Colonic mucosa (tissue), 4 donors: ENCODE measurements at regions not wholly inside any gene's neighbourhood (a gene's known extent, or its start where the extent isn't known, plus 50 kb on each side); places are given as distances from the start of the nearest gene placed in this dataset.

Experiments used
- DNase-seq: peaks from one replicate; pipeline ENCODE4 v3.0.0-alpha.2; 2020
- H3K27ac ChIP-seq: fragments of 200-600 bp; one replicate; pipeline ENCODE4 v1.8.0; 2021
- H3K27me3 ChIP-seq: fragments of 200-600 bp; one replicate; pipeline ENCODE4 v1.8.0; 2021
- H3K36me3 ChIP-seq: fragments of 200-600 bp; one replicate; pipeline ENCODE4 v1.8.0; 2021
- H3K4me1 ChIP-seq: fragments of 200-600 bp; one replicate; pipeline ENCODE4 v1.8.0; 2021; ENCODE audit warnings: mild to moderate bottlenecking
- H3K4me3 ChIP-seq: fragments of 200-600 bp; one replicate; pipeline ENCODE4 v1.8.0; 2021
- H3K9ac ChIP-seq, 2 donors: one replicate each; pipeline ENCODE4 v1.7.0; 2013; ENCODE audit warnings: control low read depth in 2 of 2, low read depth in 2 of 2, low read length in 2 of 2
- H3K9me3 ChIP-seq: fragments of 200-600 bp; one replicate; pipeline ENCODE4 v1.8.0; 2021
- intact Hi-C: fragments of 100-400 bp; cut with DNase I; formaldehyde crosslinking; loops from one replicate; pipeline ENCODE4 v1.14.1; 2022
- TF ChIP-seq, protein P1 (sequence below): fragments of 200-600 bp; IDR thresholded peaks from one replicate; pipeline ENCODE4 v1.8.0; 2022; ENCODE audit warnings: antibody characterized with exemption, mild to moderate bottlenecking
- donor health status: healthy.
- donor health status: DM: no; HTN: no; CAD: no.
- donor health status: DM: no; HTN: no; CAD: no.

DNA sequence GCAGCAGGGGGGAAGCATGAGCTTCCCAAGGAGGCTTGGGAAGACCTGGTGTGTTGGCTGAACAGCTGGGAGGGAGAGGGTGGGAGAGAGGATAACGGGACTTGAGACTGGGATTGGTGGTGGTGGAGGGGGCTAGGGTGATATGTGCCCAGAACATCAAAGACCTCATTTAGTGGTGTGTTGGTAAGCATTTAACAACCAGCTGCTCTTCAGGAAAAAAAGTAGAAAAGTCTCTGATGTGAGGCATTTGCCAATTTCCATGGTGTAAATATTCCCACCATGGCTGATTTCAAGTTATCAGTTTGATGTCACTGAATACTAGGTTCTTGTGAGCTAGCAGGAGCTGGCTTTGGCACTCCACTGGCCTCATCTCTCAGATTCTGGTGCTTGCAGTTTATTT is 170.8 kb downstream of the MACROH2A1 start:
- Histone ChIP-seq H3K4me1 (no peaks in the 10 kb centered on the region), H3K9me3 (no peaks in the 10 kb centered on the region), H3K27ac (no peak overlapping the region), H3K4me3 (no peak overlapping the region), H3K27me3 (no peaks in the 10 kb centered on the region), H3K36me3 (no peaks in the 10 kb centered on the region), H3K9ac (no peak overlapping the region)
- no peak for DNase-seq
- intact Hi-C loops: no loop called here
- TF ChIP-seq, protein P1, sequence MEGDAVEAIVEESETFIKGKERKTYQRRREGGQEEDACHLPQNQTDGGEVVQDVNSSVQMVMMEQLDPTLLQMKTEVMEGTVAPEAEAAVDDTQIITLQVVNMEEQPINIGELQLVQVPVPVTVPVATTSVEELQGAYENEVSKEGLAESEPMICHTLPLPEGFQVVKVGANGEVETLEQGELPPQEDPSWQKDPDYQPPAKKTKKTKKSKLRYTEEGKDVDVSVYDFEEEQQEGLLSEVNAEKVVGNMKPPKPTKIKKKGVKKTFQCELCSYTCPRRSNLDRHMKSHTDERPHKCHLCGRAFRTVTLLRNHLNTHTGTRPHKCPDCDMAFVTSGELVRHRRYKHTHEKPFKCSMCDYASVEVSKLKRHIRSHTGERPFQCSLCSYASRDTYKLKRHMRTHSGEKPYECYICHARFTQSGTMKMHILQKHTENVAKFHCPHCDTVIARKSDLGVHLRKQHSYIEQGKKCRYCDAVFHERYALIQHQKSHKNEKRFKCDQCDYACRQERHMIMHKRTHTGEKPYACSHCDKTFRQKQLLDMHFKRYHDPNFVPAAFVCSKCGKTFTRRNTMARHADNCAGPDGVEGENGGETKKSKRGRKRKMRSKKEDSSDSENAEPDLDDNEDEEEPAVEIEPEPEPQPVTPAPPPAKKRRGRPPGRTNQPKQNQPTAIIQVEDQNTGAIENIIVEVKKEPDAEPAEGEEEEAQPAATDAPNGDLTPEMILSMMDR: no peak

DNA sequence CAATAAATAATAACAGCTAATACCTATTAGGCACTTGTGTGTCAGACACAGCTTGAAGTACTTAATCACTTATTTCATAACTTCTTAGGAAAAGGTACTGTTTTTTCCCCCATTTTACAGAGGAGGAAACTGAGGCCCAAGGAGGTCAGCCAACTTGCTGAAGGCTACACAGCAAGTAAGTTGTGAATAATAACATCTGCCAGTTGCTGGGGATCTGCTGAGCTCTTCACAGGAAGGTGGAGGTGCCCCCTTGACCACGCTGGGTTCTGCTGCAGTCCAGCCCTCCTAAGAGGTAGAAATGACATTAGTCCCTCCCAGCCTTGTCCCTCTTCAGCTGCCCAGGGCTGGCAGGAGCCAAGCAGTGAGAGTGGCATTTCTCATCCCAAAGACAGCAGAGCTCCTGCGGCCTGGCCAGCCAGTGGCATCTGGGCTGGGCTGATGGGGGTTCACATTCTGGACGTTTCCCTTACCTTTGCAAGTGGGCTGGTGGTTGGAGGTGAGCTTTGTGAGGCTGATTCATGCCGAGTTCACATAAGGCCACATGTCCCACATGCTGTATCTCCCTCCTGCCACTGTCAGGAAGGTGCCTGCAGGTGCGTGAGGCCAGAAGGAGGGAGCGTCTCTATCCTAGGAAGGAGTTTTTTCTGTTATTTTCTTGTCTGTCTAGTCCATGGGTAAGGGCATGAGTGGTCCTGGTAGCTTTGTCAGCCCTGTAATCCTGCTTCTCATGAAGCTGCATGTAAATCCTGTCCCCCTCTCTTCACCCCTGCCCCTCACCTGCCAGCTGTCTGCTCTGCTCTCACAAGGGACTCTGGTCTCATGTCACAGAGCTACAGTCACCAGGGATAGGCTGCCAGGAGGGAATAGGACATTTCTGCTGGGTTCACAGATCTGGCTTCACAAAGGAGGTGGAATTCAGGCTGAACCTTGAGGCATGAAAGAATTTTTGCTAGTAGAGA is 171.7 kb downstream of the MACROH2A1 start:
- intact Hi-C loops: no loop called here
- Histone ChIP-seq H3K27ac (no peak overlapping the region), H3K4me3 (no peak overlapping the region), H3K27me3 (no peaks in the 10 kb centered on the region), H3K4me1 (no peaks in the 10 kb centered on the region), H3K36me3 (no peaks in the 10 kb centered on the region), H3K9me3 (no peaks in the 10 kb centered on the region), H3K9ac (no peak overlapping the region)
- TF ChIP-seq, protein P1: no peak
- DNase-seq: no peak

DNA sequence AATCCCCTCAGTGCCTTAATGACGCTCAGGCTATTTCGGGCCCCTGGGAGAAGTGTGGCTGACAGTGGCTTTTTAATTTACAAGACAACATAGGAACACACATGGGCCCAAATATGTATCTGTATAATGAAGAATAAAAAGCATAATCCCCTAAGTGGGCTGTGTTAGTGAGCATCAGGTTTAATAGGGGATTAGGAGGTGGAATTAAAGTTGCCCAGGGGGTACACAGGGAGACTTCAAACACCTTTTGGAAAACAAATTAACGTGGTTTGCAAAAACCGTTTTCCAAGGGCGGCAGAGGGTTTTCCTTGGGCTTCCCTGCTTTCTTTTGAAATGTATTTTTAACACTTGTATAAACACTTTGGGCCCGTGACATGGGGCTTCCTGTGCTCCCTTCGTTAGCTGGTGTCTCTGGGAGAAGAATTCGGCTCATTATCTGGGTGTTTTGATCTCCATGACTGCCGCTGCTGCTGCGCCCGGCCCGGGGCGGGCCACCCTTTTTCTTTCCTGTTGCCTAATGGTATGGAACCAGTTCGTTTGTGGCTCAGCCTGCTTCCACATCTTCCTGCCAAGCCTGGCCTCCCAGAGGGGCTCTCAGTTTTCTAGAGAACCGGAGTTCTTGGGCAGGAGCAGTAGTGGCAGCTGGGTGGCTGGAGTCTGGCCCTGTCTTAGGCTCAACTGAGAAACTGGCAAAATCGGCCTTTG is 173.0 kb downstream of the MACROH2A1 start:
- Histone ChIP-seq H3K36me3 (no peaks in the 10 kb centered on the region), H3K27ac (no peak overlapping the region), H3K9me3 (no peaks in the 10 kb centered on the region), H3K4me1 (no peaks in the 10 kb centered on the region), H3K9ac (no peak overlapping the region), H3K27me3 (no peaks in the 10 kb centered on the region), H3K4me3 (no peak overlapping the region)
- DNase-seq: no peak
- TF ChIP-seq, protein P1: no peak
- intact Hi-C loops: no loop called here

DNA sequence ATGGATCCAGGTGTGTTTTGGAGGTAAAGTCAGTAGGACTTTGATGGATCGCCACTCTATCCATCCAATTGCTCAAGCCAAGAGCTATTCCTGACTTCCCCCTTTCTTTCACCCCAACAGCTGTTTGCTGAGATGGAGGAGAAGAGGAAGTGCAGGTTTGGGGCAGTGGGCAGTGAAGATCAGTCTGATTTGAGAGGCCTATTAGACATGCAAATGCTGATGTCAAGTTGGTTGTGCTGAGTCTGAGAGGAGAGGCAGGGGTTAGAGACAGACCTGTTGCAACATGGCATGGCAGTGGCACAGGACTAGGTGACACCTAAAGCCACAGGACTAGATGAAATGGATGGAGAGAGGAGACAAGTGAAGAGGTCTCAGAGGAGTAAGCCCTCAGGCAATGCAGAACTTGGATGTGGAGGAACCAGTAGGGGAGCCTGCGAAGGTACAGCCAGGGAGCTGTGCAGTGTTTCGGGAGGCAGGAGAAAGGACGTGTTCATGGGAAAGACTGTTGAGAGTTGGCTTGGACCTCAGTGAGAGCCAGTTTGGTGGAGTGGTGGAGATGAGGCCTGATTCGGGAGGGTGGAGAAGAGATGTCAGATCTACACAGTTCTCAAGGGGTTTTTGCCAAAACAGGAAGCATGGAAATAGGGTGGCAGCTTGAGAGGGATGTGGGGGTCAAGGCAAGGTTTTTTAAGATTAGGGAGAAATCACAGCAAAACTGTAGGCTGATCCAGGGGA is 175.0 kb downstream of the MACROH2A1 start:
- H3K27me3 ChIP-seq: no peaks in the 10 kb centered on the region
- intact Hi-C loops: no loop called here
- DNase-seq: no peak
- H3K4me1 ChIP-seq: no peaks in the 10 kb centered on the region
- TF ChIP-seq, protein P1: no peak
- H3K27ac ChIP-seq: no peak overlapping the region
- H3K36me3 ChIP-seq: no peaks in the 10 kb centered on the region
- H3K9ac ChIP-seq: no peak overlapping the region
- H3K4me3 ChIP-seq: no peak overlapping the region
- no peaks in the 10 kb centered on the region for H3K9me3 ChIP-seq

DNA sequence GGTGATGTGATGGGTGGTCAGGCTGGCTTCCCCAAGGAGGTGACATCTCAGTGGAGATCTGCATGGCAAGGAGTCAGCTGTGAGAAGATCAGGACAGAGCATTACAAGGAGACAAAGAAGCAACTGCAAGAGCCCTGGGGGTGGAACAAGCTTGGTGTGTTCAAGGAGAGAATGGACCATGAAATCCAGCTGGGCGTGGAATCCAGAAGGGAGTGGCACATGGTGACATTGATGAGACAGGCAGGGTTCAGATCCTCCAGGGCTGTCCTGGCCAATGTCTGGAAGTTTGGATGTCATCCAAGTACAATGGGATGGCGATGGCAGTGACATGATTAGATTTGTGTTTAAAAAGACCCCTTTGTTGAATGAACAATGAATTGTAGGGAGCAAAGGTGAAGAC is 175.6 kb downstream of the MACROH2A1 start:
- TF ChIP-seq, protein P1: no peak
- Histone ChIP-seq H3K4me1 (no peaks in the 10 kb centered on the region), H3K4me3 (no peak overlapping the region), H3K36me3 (no peaks in the 10 kb centered on the region), H3K27ac (no peak overlapping the region), H3K9me3 (no peaks in the 10 kb centered on the region), H3K27me3 (no peaks in the 10 kb centered on the region), H3K9ac (no peak overlapping the region)
- DNase-seq: no peak
- intact Hi-C loops: no loop called here
